K562 (cell line): ENCODE measurements at regions not wholly inside any gene's neighbourhood (a gene's known extent, or its start where the extent isn't known, plus 50 kb on each side); places are given as distances from the start of the nearest gene placed in this dataset.
A peak's percentile ranks its signal among the peaks of the same experiment; 100 is the strongest.

Source experiments
- CCAR2 ChIP-seq: fragments of 200-400 bp; formaldehyde crosslinking; IDR thresholded peaks from 2 replicates; pipeline ENCODE4 v1.6.1; 2017; ENCODE audit warnings: mild to moderate bottlenecking, low read depth, low read length
- CEBPG ChIP-seq, 3 experiments: fragments of 200-800 bp in 1 of 3; sonication (Bioruptor generic) in 1 of 3; sonication (generic) in 1 of 3; formaldehyde crosslinking in 1 of 3; IDR thresholded peaks in 2 of 3; conservative IDR thresholded peaks in 1 of 3; 2 replicates each; pipeline versions ENCODE4 v1.6.1 to v1.8.0; 2016 to 2022; ENCODE audit warnings: missing compliant biosample characterization in 2 of 3, missing genetic modification characterization in 2 of 3, mild to moderate bottlenecking in 1 of 3, missing genetic modification reagents in 1 of 3
- CSDE1 ChIP-seq, 2 experiments: fragments of 450-650 bp; IDR thresholded peaks; 2 replicates each; pipeline ENCODE4 v1.6.1; 2016; ENCODE audit warnings: mild to moderate bottlenecking in 1 of 2
- FIP1L1 ChIP-seq: fragments of 200-400 bp; formaldehyde crosslinking; IDR thresholded peaks from 2 replicates; pipeline ENCODE4 v1.6.1; 2018; ENCODE audit warnings: mild to moderate bottlenecking, low read depth, low read length; ENCODE audit not compliant: poor library complexity, severe bottlenecking
- HNRNPH1 ChIP-seq: fragments of 200-400 bp; formaldehyde crosslinking; optimal IDR thresholded peaks from 2 replicates; pipeline ENCODE3; 2017; ENCODE audit warnings: low read depth, mild to moderate bottlenecking, low read length, moderate library complexity
- ILF3 ChIP-seq: fragments of 450-650 bp; IDR thresholded peaks from 2 replicates; pipeline ENCODE4 v1.6.1; 2018; ENCODE audit warnings: antibody characterized with exemption, mild to moderate bottlenecking, moderate library complexity, borderline replicate concordance
- MCM7 ChIP-seq, 2 experiments: fragments of 450-650 bp; IDR thresholded peaks; 2 replicates each; pipeline ENCODE4 v1.6.1; 2016 to 2018
- MTA1 ChIP-seq: fragments of 450-650 bp; IDR thresholded peaks from 2 replicates; pipeline ENCODE4 v1.6.1; 2017; ENCODE audit warnings: borderline replicate concordance
- MYC ChIP-seq, 2 experiments: fragments of 250-450 bp in 1 of 2; sonication (Bioruptor Pico) in 1 of 2; IDR thresholded peaks; 2 replicates each; pipeline versions ENCODE4 v1.5.1 to v1.6.1; 2012 to 2021; ENCODE audit warnings: low read depth in 2 of 2, borderline replicate concordance in 1 of 2, improper control_type of control experiment in 1 of 2, low read length in 1 of 2, mild to moderate bottlenecking in 1 of 2, moderate library complexity in 1 of 2
- NCOR1 ChIP-seq: fragments of 450-650 bp; IDR thresholded peaks from 2 replicates; pipeline ENCODE4 v1.6.1; 2016; ENCODE audit warnings: mild to moderate bottlenecking, moderate library complexity
- NR1H2 ChIP-seq: sonication (generic); formaldehyde crosslinking; IDR thresholded peaks from 2 replicates; pipeline ENCODE4 v1.4.0; 2020; ENCODE audit warnings: mild to moderate bottlenecking, missing genetic modification reagents
- PKNOX1 ChIP-seq: fragments of 450-650 bp; IDR thresholded peaks from 2 replicates; pipeline ENCODE4 v1.6.1; 2016
- SMARCA5 ChIP-seq: fragments of 450-650 bp; IDR thresholded peaks from 2 replicates; pipeline ENCODE4 v1.6.1; 2016
- THAP7 ChIP-seq: fragments of 250-450 bp; sonication (Bioruptor Pico); IDR thresholded peaks from 2 replicates; pipeline ENCODE4 v1.5.0; 2021
- TOE1 ChIP-seq, 2 experiments: fragments of 450-650 bp in 1 of 2; sonication (generic) in 1 of 2; formaldehyde crosslinking in 1 of 2; IDR thresholded peaks; 2 replicates each; pipeline versions ENCODE4 v1.7.1 to v1.8.0; 2016 to 2022; ENCODE audit warnings: borderline replicate concordance in 2 of 2, mild to moderate bottlenecking in 2 of 2, antibody characterized with exemption in 1 of 2, inconsistent platforms in 1 of 2, low read depth in 1 of 2, missing genetic modification reagents in 1 of 2, moderate library complexity in 1 of 2
- TRIM28 ChIP-seq: fragments of 450-650 bp; IDR thresholded peaks from 2 replicates; pipeline ENCODE4 v1.6.1; 2017
- ZNF140 ChIP-seq: fragments of 250-450 bp; sonication (Bioruptor Pico); IDR thresholded peaks from 2 replicates; pipeline ENCODE4 v1.8.0; 2021; ENCODE audit warnings: moderate library complexity, mild to moderate bottlenecking, inconsistent platforms
- ZNF324 ChIP-seq: fragments of 250-450 bp; sonication (Bioruptor Pico); IDR thresholded peaks from 2 replicates; pipeline ENCODE4 v1.4.0; 2020; ENCODE audit warnings: mild to moderate bottlenecking
- ZNF699 ChIP-seq: fragments of 250-450 bp; sonication (Bioruptor Pico); IDR thresholded peaks from 2 replicates; pipeline ENCODE4 v1.8.0; 2021; ENCODE audit warnings: mild to moderate bottlenecking, moderate library complexity; ENCODE audit not compliant: insufficient replicate concordance
- TF ChIP-seq, protein P1 (sequence below): fragments of 450-650 bp; conservative IDR thresholded peaks from 2 replicates; pipeline ENCODE4 v1.6.1; 2016; ENCODE audit warnings: missing genetic modification characterization, low read depth, mild to moderate bottlenecking, missing compliant biosample characterization, moderate library complexity
- TF ChIP-seq, protein P2 (sequence below): fragments of 450-650 bp; IDR thresholded peaks from 2 replicates; pipeline ENCODE4 v1.6.1; 2014; ENCODE audit warnings: low read depth, mild to moderate bottlenecking, moderate library complexity, borderline replicate concordance
- TF ChIP-seq, protein P3 (sequence below): fragments of 450-650 bp; formaldehyde crosslinking; IDR thresholded peaks from 2 replicates; pipeline ENCODE4 v1.4.0; 2020; ENCODE audit warnings: mild to moderate bottlenecking, moderate library complexity

DNA sequence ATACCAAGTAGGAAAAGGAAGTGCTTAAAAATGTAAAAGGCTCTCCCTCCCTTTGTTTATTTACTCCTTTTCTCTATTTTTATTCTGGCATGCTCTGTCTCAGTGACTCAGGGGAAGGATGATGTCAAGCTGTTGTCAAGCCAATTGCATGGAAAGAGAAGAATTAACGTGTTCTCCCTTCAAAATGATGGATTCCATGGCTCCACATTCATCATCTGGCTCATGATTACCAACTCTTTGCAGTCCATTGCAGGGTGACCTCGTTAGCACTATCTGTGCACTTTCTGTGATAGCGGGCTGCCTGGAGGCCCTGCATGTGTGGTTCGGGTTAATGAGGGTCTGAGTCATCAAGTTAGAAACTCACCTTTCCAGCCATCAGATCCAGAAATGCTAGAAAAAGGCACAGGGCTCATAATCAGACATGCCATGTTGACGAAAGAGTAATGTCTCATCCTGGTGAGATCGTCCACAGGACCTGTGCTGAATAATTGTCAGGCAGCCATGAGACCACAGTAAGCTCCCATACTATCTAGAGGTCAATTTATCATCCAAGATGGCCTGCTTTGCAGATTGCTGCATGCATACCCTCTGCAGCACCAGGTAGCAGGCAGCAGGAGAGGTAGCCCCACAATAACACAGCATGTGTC is 79.2 kb upstream of the BTG1 start (continued):
- TF ChIP-seq CSDE1 (IDR thresholded peaks at IDR 0.05): no peak
- TF ChIP-seq ZNF324 (CRISPR knock-in tag): no peak
- TF ChIP-seq FIP1L1: no peak
- TF ChIP-seq CEBPG (CRISPR knock-in tag; IDR thresholded peaks at IDR 0.05): peak; percentile 74
- TF ChIP-seq CEBPG (tag; conservative IDR thresholded peaks at IDR 0.05 in 1 of 2, IDR thresholded peaks at IDR 0.05 in 1 of 2): peak in 1 of 2 experiments; percentile 63; a peak in 1 of 4 replicates
- peak; percentile 33; the same call in 1 of the 2 replicates for TF ChIP-seq NCOR1
- no peak for TF ChIP-seq ILF3
- TF ChIP-seq, protein P1, sequence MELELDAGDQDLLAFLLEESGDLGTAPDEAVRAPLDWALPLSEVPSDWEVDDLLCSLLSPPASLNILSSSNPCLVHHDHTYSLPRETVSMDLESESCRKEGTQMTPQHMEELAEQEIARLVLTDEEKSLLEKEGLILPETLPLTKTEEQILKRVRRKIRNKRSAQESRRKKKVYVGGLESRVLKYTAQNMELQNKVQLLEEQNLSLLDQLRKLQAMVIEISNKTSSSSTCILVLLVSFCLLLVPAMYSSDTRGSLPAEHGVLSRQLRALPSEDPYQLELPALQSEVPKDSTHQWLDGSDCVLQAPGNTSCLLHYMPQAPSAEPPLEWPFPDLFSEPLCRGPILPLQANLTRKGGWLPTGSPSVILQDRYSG (tag): no peak
- TF ChIP-seq, protein P2, sequence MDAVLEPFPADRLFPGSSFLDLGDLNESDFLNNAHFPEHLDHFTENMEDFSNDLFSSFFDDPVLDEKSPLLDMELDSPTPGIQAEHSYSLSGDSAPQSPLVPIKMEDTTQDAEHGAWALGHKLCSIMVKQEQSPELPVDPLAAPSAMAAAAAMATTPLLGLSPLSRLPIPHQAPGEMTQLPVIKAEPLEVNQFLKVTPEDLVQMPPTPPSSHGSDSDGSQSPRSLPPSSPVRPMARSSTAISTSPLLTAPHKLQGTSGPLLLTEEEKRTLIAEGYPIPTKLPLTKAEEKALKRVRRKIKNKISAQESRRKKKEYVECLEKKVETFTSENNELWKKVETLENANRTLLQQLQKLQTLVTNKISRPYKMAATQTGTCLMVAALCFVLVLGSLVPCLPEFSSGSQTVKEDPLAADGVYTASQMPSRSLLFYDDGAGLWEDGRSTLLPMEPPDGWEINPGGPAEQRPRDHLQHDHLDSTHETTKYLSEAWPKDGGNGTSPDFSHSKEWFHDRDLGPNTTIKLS: no peak
- no peak for TF ChIP-seq TRIM28
- TF ChIP-seq ZNF140 (CRISPR knock-in tag): no peak
- no peak for TF ChIP-seq TOE1 (IDR thresholded peaks at IDR 0.05; ENCODE audit: borderline replicate concordance)
- no peak for TF ChIP-seq TOE1 (CRISPR knock-in tag; IDR thresholded peaks at IDR 0.05; ENCODE audit: borderline replicate concordance, low read depth)
- TF ChIP-seq THAP7 (CRISPR knock-in tag): no peak
- no peak for TF ChIP-seq MCM7 (IDR thresholded peaks at IDR 0.05)
- TF ChIP-seq PKNOX1: peak; percentile 26; the same call in 1 of the 2 replicates
- no peak for TF ChIP-seq CCAR2
- TF ChIP-seq HNRNPH1: no peak
- TF ChIP-seq MTA1: no peak
- TF ChIP-seq NR1H2 (CRISPR knock-in tag): no peak
- TF ChIP-seq SMARCA5: no peak
- TF ChIP-seq ZNF699 (CRISPR knock-in tag): no peak
- TF ChIP-seq, protein P3, sequence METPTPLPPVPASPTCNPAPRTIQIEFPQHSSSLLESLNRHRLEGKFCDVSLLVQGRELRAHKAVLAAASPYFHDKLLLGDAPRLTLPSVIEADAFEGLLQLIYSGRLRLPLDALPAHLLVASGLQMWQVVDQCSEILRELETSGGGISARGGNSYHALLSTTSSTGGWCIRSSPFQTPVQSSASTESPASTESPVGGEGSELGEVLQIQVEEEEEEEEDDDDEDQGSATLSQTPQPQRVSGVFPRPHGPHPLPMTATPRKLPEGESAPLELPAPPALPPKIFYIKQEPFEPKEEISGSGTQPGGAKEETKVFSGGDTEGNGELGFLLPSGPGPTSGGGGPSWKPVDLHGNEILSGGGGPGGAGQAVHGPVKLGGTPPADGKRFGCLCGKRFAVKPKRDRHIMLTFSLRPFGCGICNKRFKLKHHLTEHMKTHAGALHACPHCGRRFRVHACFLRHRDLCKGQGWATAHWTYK (CRISPR knock-in tag): no peak
- TF ChIP-seq MYC (IDR thresholded peaks at IDR 0.05; ENCODE audit: low read depth, low read length): 0 out of 2 replicates have a peak, but pooled peaks have one; percentile 26
- no peak for TF ChIP-seq MYC (CRISPR knock-in tag; IDR thresholded peaks at IDR 0.05; ENCODE audit: borderline replicate concordance, low read depth)
